NCI-H2107 treated with DMSO at 0.1 percent for 48 hours (cell line): ENCODE measurements at regions not wholly inside any gene's neighbourhood (a gene's known extent, or its start where the extent isn't known, plus 50 kb on each side); places are given as distances from the start of the nearest gene placed in this dataset.

Experiments
- DNase-seq: peaks from one replicate; lab custom pipeline; 2025; ENCODE audit not compliant: unreplicated experiment; lab: John Stamatoyannopoulos, UW

DNA sequence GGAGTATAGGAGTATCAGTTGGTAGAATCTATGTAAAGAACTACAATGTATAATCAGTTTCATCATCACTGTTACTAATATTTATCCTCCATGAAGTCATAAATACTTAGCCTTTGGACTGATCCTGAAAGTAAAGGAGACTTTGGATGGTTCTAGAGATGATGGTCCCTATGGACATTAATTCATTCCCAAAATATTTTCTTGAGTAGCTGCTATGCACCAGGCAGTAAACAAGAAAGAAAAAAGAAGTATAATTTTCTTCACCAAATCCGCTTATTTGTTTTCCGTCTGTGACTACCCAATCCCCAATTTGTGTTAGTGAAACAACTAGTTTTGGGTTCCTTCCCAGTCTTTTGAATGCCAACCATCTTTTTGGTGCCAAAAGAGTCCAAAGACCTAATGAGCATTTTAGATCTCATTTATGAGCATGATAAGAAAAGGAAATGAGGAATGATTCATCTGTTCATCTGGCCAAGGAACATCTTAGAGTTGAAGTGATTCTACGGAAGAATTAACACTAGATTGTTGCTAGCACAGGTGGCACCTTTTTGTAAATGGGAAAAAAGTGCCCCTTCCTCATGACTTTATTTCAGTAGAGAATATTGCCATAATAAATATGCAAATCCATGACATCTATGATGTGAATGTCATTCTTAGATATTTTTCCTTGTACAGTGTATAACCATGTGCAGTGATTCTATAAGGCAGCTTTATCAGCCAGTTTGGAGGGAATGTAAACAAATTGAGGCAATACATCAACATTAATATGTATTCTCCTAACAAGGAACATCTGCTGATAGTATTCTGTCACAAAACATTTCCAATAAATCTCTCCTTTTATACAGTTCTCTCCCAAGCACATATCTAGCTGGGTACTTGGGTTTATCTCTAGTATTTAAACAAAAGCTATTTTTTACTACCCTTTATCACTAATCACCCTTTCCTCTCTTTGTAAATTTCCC is 85.1 kb upstream of the CCDC91 start:
- no peak for DNase-seq

DNA sequence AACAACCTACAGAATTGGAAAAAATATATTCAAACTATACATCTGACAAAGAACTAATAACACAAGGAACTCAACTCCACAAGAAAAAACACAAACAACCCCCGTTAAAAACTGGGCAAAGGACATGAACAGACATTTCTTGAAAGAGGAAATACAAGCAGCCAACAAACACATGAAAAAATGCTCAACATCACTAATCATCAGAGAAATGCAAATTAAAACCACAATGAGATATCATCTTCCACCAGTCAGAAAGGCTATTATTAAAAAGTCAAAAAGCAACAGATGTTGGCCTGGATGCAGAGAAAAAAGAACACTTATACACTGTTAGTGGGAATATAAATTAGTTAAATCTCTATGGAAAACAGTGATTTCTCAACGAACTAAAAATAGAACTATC is 82.6 kb upstream of the CCDC91 start:
- no peak for DNase-seq

DNA sequence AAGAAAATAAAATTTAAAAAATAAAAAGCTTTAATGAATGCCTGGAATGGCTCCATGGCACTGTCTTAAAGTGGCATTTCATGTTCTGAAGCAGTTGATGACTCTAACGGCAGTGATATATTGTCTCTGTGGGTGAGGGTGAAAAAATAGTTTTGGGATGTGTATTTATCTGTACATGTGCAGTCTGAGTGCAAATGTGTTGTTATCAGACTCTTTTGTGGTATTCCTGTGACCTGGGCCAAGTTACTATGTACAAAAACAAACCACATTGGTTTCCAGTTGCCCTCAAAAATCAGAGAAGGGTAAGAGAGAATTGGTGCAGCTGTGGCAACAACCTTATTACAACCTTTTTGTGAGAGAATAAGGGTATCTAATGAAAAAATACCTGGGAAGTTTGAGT is 81.7 kb upstream of the CCDC91 start:
- DNase-seq = no peak

DNA sequence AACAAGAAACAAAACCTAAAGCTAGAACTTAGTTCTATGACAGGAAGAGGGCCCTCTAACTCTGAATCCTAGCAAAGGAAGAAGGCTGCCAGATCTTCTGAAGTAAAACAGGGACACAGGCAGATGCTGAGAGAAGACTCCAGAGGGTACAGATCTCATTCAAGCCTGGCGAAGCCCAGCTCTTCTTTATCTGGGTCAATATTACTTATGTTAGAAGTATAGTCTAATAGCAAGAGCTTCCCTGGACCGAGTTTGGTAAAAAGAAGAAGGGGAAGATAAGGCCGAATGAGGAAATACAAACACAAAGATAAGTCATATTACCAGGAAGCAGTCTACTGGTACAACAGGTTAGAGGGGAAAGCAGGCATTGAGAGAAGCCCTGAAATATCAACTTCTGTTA is 79.9 kb upstream of the CCDC91 start:
- DNase-seq = no peak

DNA sequence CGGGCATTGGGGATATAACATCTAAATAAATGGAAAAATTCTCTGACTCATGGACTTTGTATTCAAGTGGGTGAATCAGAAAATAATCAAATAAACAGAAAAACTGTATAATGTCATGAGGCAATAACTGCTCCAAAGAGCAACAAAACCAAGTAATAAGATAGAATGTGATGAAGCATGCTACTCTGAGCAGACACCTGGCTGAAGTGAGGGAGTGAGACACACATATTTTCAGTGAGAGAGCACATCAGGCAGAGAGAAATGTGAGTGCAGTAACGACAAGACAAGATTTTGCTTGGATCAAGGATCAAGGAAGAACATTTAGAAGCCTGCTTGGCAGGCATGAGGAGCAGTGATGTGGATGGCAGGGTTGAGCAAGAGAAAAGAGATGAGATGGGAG is 75.8 kb upstream of the CCDC91 start:
- DNase-seq = no peak

DNA sequence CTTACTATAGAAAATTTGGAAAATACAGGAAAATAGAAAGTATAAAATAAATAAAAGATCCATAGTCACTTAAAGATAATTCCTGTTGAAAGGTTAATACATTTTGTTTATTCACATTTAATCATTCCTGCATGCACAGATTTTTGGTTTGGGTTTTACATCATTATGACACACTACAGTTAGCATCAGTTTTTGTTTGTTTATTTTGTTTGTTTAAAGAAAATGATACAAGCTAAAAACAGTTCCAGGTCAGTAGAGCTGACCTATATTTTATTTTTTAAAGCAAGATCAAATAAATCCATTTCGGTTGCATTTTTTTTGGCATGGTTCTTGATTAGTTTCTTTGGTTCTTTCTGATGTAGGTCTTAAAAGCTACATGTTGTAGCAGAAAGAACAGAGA is 68.8 kb upstream of the CCDC91 start:
- no peak for DNase-seq

DNA sequence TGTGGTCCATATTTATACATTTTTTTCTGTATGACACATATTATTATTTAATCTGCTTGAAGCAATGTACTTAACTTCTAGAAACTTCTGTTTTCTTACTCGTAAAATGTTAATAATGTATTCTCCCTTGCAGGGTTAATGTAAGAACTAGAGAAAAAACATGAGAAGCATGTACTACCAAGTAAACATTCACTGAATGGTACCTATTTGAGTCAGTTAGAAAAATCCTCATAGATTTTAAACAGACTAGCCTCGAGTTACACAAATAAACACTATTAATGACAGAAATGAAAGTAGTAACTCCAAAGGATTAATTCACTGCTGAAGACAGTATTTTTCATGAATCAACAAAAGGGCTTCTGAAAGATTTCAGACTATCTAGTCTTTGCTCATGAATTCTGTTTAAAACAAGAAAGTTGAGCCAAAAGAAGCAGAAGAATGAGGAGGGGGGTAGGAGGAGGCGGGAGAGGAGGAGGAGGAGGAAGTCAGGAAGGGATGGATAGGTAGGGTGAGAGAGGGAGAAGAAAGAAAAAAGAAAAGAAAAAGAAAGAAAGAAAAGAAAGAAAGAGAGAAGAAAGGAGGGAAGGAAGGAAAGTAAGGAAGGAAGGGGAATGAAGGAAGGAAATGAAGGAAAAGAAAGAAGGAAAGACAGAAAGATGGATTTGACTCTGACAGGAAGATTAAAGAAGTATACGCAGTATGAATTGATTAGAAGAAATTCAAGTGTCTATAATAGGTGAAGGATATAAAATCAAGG is 68.2 kb upstream of the CCDC91 start:
- DNase-seq = no peak

DNA sequence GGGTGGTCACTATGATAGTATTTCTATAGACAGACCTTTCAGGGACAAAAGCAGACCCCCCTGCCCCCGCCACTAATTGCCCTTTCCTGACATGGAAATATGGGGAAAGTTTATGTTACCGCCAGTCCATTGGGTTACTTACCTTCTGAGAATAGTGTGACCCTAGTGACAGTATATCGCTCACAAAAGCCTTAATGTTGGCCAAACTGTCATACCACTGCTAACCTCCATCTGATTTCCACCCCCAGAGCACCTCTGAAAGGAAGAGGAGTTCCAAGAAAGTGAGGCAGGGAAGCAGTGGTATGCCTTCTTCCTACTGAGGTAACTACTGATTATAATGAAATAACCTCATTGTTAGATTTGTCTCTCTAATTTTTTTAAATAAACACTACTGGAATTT is 67.5 kb upstream of the CCDC91 start:
- DNase-seq = no peak

DNA sequence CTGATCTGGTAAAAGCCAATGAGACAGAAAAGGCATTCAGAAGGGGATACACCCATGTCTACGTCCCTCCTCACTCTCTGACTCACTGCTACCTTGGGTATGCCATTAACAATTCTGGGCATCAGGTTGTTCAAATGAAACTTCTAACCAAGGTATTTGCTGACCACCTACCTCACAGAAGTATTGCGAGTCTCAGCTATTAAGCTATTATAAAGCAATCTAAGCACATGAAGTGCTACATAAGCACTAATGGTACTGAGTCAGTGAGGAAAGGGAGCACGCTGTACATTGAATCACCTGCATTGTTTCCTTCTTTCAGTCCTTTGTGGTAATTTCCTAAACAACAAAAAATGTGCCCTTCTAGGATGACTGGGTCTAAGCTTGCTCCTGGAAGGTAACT is 62.8 kb upstream of the CCDC91 start:
- no peak for DNase-seq

DNA sequence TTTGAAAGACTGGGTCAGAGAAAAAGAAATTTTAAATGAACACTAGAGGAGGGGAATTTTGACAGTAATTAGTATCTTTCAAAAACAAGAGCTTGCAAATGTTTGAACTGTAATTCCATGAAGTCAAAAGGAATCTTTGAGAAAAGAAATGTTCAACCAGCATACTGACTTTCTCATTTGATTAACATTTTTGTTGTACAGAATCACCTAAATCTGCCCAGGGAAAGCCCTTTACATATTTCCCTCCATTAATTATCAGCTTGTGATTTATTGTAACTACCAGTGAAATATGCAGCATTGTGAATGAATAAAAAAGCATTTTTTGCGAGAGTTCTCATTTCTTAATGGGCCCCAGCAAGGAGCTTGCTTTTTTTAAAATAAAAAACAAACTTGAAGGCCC is 61.2 kb upstream of the CCDC91 start:
- DNase-seq = no peak

DNA sequence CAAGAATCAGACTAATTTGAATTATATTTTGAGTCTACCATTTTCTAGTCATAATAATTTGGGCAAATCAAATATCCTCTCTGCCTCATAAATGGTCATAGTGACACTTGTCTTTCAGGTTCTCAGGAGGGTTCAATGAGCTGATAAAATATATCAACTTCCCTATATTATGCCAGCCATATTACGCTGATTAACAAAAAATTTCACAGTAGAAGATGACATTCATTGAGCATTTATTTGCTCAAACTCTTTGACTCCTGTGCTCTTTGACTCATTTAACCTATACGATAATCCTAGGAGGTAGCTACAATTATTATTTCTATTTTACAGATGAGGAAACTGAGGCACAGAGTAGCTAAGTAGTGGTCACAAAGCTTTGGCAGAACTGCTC is 60.0 kb upstream of the CCDC91 start:
- no peak for DNase-seq

DNA sequence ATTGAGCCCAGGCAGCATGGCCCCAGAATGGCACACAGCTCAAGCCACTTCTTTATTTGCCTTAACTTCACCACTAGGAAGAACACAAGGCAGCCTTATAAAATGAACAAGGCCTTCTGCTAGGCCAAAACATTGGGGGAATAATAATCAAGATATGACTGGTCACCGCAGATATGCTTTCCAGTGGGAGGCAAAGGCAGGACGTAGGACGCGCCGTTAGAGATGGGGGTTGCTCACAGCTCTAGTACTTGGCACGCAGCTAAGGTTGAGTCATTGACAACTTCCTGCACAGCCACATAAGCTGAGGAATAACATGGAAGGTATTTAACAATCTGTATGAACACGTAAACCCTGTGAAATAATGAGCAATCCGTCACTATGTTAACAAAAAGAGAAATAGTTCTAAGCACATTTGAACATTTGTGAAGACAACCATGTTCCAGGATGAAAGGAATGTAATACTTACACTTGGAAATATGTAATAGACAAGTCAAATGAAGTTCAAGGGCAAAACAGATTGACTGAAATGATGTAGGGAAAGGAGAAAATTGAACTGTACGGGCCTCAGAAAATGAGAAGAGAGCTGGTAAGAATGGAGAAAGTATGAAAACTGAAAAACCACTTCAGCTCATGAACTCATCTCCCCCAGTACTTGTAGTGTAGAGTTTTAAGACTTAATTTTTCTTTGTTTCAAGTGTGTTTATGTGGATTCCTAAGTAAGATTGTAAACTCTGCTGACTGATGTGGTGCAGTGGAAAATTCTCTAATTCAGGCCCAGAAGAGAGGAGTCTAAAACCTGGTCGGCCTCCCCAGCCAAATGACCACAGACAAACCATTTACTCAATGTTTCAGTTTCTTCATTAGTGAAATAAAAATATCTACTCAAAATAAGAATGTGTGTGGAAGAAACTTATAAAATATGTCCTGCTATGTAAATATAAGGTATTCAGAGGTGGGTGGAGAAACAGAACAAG is 59.3 kb upstream of the CCDC91 start:
- no peak for DNase-seq

DNA sequence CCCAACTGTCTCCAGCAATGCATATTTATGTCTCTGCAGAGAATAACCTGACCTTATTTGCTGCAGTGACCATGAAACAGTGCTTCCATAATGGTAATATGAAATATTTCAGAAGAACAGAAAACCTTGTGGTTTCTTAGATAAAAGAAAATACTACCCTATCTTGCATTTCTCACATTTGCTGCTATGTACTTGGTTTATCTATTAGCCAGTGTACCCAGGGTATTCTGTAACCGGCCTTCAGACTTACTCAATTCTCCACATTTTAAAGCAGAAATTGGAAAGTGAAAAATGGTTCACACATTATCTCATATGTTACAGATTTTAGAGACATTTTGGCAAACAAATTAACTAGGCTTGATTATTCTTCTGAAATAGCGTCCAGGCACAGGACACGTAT is 57.9 kb upstream of the CCDC91 start:
- DNase-seq = no peak

DNA sequence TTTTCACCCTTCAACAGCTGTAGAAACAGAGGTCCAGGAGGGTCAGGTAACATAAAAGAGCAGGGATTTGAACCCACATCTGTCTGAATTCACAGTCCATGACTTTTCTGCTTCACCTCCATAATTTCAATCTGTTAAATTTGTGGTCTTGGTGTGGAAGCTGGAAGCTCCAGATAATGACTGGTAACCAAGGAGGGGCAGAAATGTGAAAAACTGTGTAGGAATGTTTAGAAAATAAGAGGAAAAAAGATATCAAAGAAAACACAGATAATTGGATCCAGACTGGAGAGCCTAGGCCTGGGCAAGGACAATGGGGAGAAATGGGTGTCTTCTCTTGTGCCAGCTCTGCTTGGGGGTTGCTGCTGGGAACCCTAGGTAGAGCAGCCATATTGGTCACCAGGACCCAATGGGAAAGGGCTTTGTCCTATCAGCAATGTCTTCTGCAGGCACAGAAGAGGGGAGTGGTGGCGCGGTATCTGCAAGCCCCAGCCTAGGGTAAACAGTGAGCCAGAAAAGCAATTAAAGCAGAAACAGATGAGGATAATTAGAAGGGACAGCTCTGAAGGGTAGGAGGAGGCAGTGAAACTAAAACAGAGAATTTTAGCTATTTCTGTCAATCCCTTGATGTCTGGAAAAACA is 54.3 kb upstream of the CCDC91 start:
- no peak for DNase-seq

DNA sequence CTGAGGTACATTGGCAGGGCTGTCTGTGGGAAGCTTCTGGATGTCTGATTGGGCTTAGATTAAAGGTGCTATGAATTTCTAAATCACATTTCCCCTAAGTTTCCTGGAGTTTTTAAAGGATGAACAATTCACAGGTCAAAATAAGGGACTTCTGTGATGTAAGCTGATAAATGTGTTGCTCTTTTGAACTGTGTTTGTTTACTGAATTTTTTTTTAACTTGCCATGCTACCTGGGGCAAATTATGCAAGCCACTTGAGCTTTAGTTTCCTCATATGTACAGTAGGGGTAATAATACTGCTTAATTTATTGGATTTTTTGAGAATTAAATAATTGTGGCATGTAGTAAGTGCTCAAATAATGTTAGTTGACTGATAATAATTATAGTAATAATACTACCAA is 52.8 kb upstream of the CCDC91 start:
- no peak for DNase-seq

DNA sequence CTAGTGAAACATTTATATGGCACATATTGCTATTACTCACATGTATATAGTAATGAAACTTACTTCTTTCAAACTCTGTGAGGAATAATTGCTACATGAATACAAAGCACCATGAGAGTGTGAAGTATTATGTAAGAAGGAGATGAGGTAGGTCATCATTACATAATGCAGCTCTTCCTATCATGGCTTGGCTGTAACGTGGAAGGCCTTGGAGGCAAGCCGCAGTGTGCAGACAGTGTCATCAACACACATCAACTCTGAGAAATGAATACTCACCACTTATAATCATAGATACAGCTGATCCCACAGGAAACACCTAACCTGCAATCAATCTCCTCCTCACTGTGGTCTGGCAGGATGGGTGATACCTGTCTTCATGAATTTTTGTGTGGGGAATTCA is 49.9 kb upstream of the CCDC91 start:
- no peak for DNase-seq
